IMR-90 (cell line): ENCODE measurements at regions not wholly inside any gene's neighbourhood (a gene's known extent, or its start where the extent isn't known, plus 50 kb on each side); places are given as distances from the start of the nearest gene placed in this dataset.

ENCODE experiments used
- ATAC-seq: fragments of 200-7000 bp; cut with Tn5 transposase; 2 replicates; pipeline ENCODE4 v1.9.1; 2020; ENCODE audit warnings: low read depth, mild to moderate bottlenecking, moderate library complexity
- BruUV-seq: library from RNA; stranded (reverse); fragments of 400-500 nt; replicated peaks from 2 replicates; lab custom pipeline; 2021; lab: Mats Ljungman, UMichigan
- CTCF ChIA-PET: fragments of 300-600 bp; formaldehyde crosslinking; extraction: SDS; loops from one replicate; lab custom pipeline; 2021; ENCODE audit warnings: antibody characterized with exemption; lab: Yijun Ruan, JAX
- POLR2A ChIA-PET: fragments of 300-600 bp; sonication (Branson Sonifier 250); formaldehyde crosslinking; loops from one replicate; lab custom pipeline; 2022; ENCODE audit warnings: antibody characterized with exemption; ENCODE audit not compliant: unreplicated experiment; lab: Charles Lee
- DNase-seq: peaks from one replicate; pipeline ENCODE4 v3.0.0; 2013
- H2AFZ ChIP-seq: replicated peaks from 2 replicates; pipeline ENCODE3; 2013; ENCODE audit warnings: low read length, mild to moderate bottlenecking; ENCODE audit not compliant: poor library complexity
- H2AK5ac ChIP-seq: 2 replicates; pipeline ENCODE4 v1.6.1; 2013; ENCODE audit warnings: low read depth, low read length, inconsistent platforms
- H2AK9ac ChIP-seq: replicated peaks from 2 replicates; pipeline ENCODE3; 2013; ENCODE audit warnings: mild to moderate bottlenecking, low read depth, low read length, moderate library complexity; ENCODE audit not compliant: poor library complexity
- H2BK120ac ChIP-seq: 2 replicates; pipeline ENCODE4 v1.6.1; 2013; ENCODE audit warnings: low read depth, low read length, inconsistent platforms
- H2BK15ac ChIP-seq: 3 replicates; pipeline ENCODE4 v1.6.1; 2013; ENCODE audit warnings: low read depth, low read length, inconsistent platforms
- H2BK20ac ChIP-seq: 2 replicates; pipeline ENCODE4 v1.6.1; 2013; ENCODE audit warnings: low read depth, mild to moderate bottlenecking, inconsistent platforms, low read length, moderate library complexity
- H2BK5ac ChIP-seq: 2 replicates; pipeline ENCODE4 v1.6.1; 2013; ENCODE audit warnings: mild to moderate bottlenecking, low read depth, low read length, inconsistent platforms; ENCODE audit not compliant: poor library complexity, severe bottlenecking
- H3K14ac ChIP-seq: replicated peaks from 2 replicates; pipeline ENCODE4 v1.6.1; 2013; ENCODE audit warnings: low read depth, low read length, inconsistent platforms
- H3K18ac ChIP-seq: 2 replicates; pipeline ENCODE4 v1.6.1; 2013; ENCODE audit warnings: low read depth, low read length, control low read depth
- H3K23ac ChIP-seq: 2 replicates; pipeline ENCODE4 v1.6.1; 2013; ENCODE audit warnings: low read depth, low read length, inconsistent platforms
- H3K27ac ChIP-seq: 2 replicates; pipeline ENCODE4 v1.5.1; 2013; ENCODE audit warnings: mild to moderate bottlenecking, control low read depth, low read length; ENCODE audit not compliant: insufficient read depth
- H3K27me3 ChIP-seq: 2 replicates; pipeline ENCODE4 v1.6.1; 2013; ENCODE audit warnings: low read length; ENCODE audit not compliant: control insufficient read depth, insufficient read depth
- H3K36me3 ChIP-seq: 2 replicates; pipeline ENCODE4 v1.6.1; 2013; ENCODE audit warnings: low read length, mixed read lengths; ENCODE audit not compliant: control insufficient read depth, insufficient read depth
- H3K4ac ChIP-seq: 2 replicates; pipeline ENCODE4 v1.6.1; 2013; ENCODE audit warnings: low read depth, low read length, inconsistent platforms
- H3K4me1 ChIP-seq: 2 replicates; pipeline ENCODE4 v1.6.1; 2013; ENCODE audit warnings: low read length, mixed read lengths; ENCODE audit not compliant: control insufficient read depth, insufficient read depth
- H3K4me2 ChIP-seq: 2 replicates; pipeline ENCODE4 v1.6.1; 2013; ENCODE audit warnings: low read depth, mild to moderate bottlenecking, control low read depth, low read length, moderate library complexity
- H3K4me3 ChIP-seq: 2 replicates; pipeline ENCODE4 v1.5.1; 2013; ENCODE audit warnings: low read depth, mild to moderate bottlenecking, control low read depth, low read length, moderate library complexity; ENCODE audit not compliant: insufficient read depth
- H3K56ac ChIP-seq: 2 replicates; pipeline ENCODE4 v1.6.1; 2013; ENCODE audit warnings: low read length, inconsistent platforms; ENCODE audit not compliant: insufficient read depth; ENCODE audit errors: extremely low read depth
- H3K79me1 ChIP-seq, 2 experiments: 2 replicates each; pipeline ENCODE4 v1.6.1; 2013; ENCODE audit warnings: low read length in 2 of 2, inconsistent platforms in 1 of 2, low read depth in 1 of 2
- H3K9ac ChIP-seq: 2 replicates; pipeline ENCODE4 v1.6.1; 2013; ENCODE audit warnings: low read depth, low read length, control low read depth
- H3K9me1 ChIP-seq: 2 replicates; pipeline ENCODE4 v1.6.1; 2013; ENCODE audit warnings: low read length, inconsistent platforms; ENCODE audit not compliant: insufficient read depth
- H3K9me3 ChIP-seq: 2 replicates; pipeline ENCODE4 v1.6.1; 2013; ENCODE audit warnings: low read length; ENCODE audit not compliant: control insufficient read depth, insufficient read depth
- H4K20me1 ChIP-seq: 2 replicates; pipeline ENCODE4 v1.6.1; 2013; ENCODE audit warnings: low read length, inconsistent platforms; ENCODE audit not compliant: insufficient read depth
- H4K5ac ChIP-seq: 2 replicates; pipeline ENCODE4 v1.6.1; 2013; ENCODE audit warnings: mild to moderate bottlenecking, low read depth, low read length, control low read depth
- H4K8ac ChIP-seq, 2 experiments: 2 replicates each; pipeline ENCODE4 v1.6.1; 2013; ENCODE audit warnings: low read depth in 2 of 2, low read length in 2 of 2, control low read depth in 1 of 2, inconsistent platforms in 1 of 2
- H4K91ac ChIP-seq: 2 replicates; pipeline ENCODE4 v1.6.1; 2013; ENCODE audit warnings: low read depth, low read length, inconsistent platforms; ENCODE audit not compliant: insufficient read depth
- MAZ ChIP-seq: IDR thresholded peaks from 2 replicates; pipeline ENCODE4 v1.6.1; 2012; ENCODE audit warnings: low read depth, mild to moderate bottlenecking, low read length, improper control_type of control experiment, moderate library complexity, borderline replicate concordance
- NFE2L2 ChIP-seq: fragments of 150-350 bp; IDR thresholded peaks from 2 replicates; pipeline ENCODE4 v1.6.1; 2016; ENCODE audit warnings: low read depth, mild to moderate bottlenecking, low read length
- WGBS, 2 experiments: methylation state at CpG; one replicate each; pipeline versions ENCODE4 v1.1.5 to v1.1.7; 2013; ENCODE audit warnings: missing lambda C conversion rate in 2 of 2; ENCODE audit not compliant: insufficient read length in 1 of 2; ENCODE audit errors: extremely low coverage in 2 of 2; 5-methylcytosine and 5-hydroxymethylcytosine counted together
- dilution Hi-C: fragments of 300-500 bp; cut with HindIII; formaldehyde crosslinking; loops from one replicate; pipeline ENCODE4 v1.14.3; 2018; ENCODE audit warnings: low sequenced_read_pairs; ENCODE audit not compliant: unreplicated experiment
- in situ Hi-C: fragments of 300-500 bp; cut with MboI; formaldehyde crosslinking; loops from 3 replicates; pipeline ENCODE4 v1.14.3; 2019; ENCODE audit warnings: low sequenced_read_pairs, inconsistent platforms, mixed read lengths
- intact Hi-C: fragments of 100-400 bp; cut with micrococcal nuclease; formaldehyde crosslinking; loops from 2 replicates; pipeline ENCODE4 v1.10.0; 2022
- TF ChIP-seq, protein P1 (sequence below): fragments of 150-350 bp; IDR thresholded peaks from 2 replicates; pipeline ENCODE4 v1.6.1; 2017; ENCODE audit warnings: mild to moderate bottlenecking, antibody characterized with exemption, low read length, low read depth

DNA sequence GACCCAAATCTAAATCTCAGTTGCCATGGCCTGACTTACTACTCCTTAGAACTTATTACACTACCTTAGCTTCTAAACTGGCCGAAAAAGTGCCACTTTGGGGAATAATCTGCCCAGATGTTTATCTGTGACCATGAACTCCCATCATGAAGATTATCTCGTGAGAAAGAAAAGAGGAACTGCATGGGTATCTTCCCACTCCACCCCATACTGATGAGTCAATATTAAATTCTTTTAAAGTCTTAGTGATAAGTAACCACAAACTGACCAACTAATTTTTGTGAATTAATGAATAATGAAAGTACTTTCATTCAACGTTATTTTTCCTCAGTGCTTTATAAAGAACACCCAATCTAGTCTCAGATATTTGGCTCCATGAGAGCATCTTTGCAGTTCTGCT lies 493.5 kb downstream of the EBF1 start:
- Histone ChIP-seq H3K36me3 (no peaks in the 10 kb centered on the region), H3K23ac (no peak overlapping the region), H3K27ac (no peak overlapping the region), H2BK120ac (no peak overlapping the region), H4K91ac (no peak overlapping the region), H2AK9ac (no peak overlapping the region), H4K20me1 (no peaks in the 10 kb centered on the region), H3K9ac (no peak overlapping the region), H2AK5ac (no peak overlapping the region), H3K18ac (no peak overlapping the region), H3K4me2 (no peak overlapping the region), H3K9me3 (0 out of 2 replicates have a peak, but pooled peaks cover 2% of the 10 kb centered on the region), H3K56ac (no peak overlapping the region), H4K5ac (no peak overlapping the region), H2BK20ac (no peak overlapping the region), H2BK5ac (no peak overlapping the region), H3K4ac (no peak overlapping the region), H3K9me1 (no peaks in the 10 kb centered on the region), H3K4me3 (no peak overlapping the region), H2AFZ (no peak overlapping the region), H3K14ac (no peak overlapping the region), H3K27me3 (no peaks in the 10 kb centered on the region), H3K79me1 (no peaks in the 10 kb centered on the region), H4K8ac (no peak overlapping the region), H2BK15ac (no peak overlapping the region), H3K4me1 (no peaks in the 10 kb centered on the region)
- no peak for TF ChIP-seq NFE2L2
- no peak for TF ChIP-seq MAZ
- TF ChIP-seq, protein P1, sequence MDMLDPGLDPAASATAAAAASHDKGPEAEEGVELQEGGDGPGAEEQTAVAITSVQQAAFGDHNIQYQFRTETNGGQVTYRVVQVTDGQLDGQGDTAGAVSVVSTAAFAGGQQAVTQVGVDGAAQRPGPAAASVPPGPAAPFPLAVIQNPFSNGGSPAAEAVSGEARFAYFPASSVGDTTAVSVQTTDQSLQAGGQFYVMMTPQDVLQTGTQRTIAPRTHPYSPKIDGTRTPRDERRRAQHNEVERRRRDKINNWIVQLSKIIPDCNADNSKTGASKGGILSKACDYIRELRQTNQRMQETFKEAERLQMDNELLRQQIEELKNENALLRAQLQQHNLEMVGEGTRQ = no peak
- WGBS, 2 experiments = no CpG with 5 or more reads among the region's 3 CpGs
- dilution Hi-C loops = no loop called here
- BruUV-seq = no TSS peak
- CTCF ChIA-PET = no interaction called here
- intact Hi-C loops = no loop called here
- no peak for ATAC-seq
- POLR2A ChIA-PET = no interaction called here
- in situ Hi-C loops = no loop called here
- no peak for DNase-seq
